ENCODE measurements at regions not wholly inside any gene's neighbourhood (a gene's known extent, or its start where the extent isn't known, plus 50 kb on each side); places are given as distances from the start of the nearest gene placed in this dataset.

DNA sequence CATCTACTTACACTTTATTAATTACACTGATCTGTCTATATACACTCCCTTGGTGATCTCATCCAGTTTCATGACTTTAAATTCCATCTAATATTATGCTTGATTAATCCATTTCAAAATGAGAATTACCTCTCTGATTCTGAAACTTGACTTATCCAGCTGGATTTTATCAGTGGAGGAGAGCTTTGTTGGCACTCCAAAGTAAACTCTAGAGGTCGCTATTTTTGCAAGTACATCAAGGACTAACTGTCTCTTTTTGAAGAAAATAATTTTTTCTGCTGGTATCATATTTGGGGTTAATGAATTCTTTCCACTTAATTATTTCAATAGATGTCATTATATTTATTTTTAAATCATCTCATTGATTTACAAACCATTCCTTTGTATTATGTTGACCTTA, 630.3 kb upstream of the MAN1A1 start:
- TF ChIP-seq, protein P1, sequence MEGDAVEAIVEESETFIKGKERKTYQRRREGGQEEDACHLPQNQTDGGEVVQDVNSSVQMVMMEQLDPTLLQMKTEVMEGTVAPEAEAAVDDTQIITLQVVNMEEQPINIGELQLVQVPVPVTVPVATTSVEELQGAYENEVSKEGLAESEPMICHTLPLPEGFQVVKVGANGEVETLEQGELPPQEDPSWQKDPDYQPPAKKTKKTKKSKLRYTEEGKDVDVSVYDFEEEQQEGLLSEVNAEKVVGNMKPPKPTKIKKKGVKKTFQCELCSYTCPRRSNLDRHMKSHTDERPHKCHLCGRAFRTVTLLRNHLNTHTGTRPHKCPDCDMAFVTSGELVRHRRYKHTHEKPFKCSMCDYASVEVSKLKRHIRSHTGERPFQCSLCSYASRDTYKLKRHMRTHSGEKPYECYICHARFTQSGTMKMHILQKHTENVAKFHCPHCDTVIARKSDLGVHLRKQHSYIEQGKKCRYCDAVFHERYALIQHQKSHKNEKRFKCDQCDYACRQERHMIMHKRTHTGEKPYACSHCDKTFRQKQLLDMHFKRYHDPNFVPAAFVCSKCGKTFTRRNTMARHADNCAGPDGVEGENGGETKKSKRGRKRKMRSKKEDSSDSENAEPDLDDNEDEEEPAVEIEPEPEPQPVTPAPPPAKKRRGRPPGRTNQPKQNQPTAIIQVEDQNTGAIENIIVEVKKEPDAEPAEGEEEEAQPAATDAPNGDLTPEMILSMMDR (IDR thresholded peaks at IDR 0.05), result no peak
- intact Hi-C loops (cut with DNase I, micrococcal nuclease), result no loop called here
- Histone ChIP-seq H3K4me3 (no peak overlapping the region), H3K9me3 (no peaks in the 10 kb centered on the region), H3K36me3 (ENCODE audit: low read depth) (no peaks in the 10 kb centered on the region), H3K4me1 (ENCODE audit: low read depth) (no peaks in the 10 kb centered on the region)
- ATAC-seq (no peak), DNase-seq (no peak)

DNA sequence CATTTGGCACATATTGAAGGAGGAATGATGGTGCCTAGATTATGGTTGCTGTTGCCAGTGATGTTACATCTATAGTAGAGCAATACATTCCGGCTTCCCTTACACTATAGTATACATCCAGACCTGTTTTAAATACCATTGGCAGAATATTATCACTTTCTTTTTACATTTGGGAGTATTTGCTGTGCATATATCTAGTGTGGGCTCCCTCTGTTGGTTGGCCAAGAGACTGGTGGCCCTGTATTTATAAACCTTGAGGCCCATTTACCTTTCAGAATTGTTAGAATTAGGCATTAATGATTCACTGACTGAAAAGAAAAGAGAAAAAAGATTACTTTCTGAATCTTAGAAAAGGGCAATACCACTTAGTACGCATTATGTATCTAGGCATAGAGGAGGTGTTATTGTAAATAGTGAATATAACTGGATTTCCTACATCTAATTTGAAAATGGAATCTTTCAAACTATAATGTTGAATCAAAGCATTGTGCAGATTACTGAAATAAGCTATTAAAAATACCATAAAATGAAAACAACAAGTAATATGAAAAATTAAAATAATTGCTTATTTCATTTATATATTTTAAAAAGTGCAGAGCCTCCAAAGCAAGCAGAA, 628.8 kb upstream of the MAN1A1 start:
- Histone ChIP-seq H3K4me1 (ENCODE audit: low read depth) (no peaks in the 10 kb centered on the region), H3K36me3 (ENCODE audit: low read depth) (no peaks in the 10 kb centered on the region), H3K9me3 (no peaks in the 10 kb centered on the region), H3K4me3 (no peak overlapping the region)
- peak in 1 of 3 donors; percentile 50 for DNase-seq
- TF ChIP-seq, protein P1 (IDR thresholded peaks at IDR 0.05), result no peak
- no peak for ATAC-seq
- intact Hi-C loops (cut with DNase I, micrococcal nuclease), result no loop called here

DNA sequence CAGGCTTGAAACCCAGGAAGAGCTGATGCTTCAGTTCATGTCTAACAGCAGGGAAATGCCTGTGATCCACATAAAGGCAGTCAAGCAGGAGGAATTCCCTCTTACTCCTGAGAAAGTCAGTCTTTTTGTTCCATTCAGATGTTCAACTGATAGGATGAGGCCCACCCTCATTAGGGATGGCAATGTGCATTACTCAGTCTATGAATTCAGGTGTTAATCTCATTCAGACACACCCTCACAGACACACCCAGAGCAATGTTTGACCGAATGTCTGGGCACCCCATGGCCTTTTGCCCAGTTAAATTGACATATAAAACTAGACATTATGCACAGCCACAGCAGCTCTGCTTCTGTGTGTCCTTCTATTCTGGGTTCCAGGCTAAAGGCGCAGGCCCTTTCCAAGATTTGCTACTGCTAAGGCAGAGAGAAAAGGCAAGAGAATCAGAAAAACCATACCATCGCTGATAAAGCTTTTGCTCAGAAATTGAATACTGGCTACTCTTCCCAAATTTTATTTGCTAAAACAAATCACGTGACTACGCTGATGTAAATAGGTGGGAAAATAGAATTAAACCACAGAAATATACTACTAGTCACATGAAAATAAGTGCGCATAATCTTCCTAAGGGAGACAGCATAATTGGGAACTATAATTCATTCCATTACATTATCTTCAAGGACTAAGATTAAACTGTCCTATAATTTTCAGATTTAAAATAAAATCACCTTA, 625.0 kb upstream of the MAN1A1 start:
- TF ChIP-seq, protein P1 (IDR thresholded peaks at IDR 0.05), result no peak
- intact Hi-C loops (cut with DNase I, micrococcal nuclease), result no loop called here
- H3K9me3 ChIP-seq, result no peaks in the 10 kb centered on the region
- ATAC-seq (peak; percentile 69), DNase-seq (peak in 1 of 3 donors; percentile 29)
- no peak overlapping the region for H3K4me3 ChIP-seq
- H3K4me1 ChIP-seq (ENCODE audit: low read depth), result no peaks in the 10 kb centered on the region
- H3K36me3 ChIP-seq (ENCODE audit: low read depth), result no peaks in the 10 kb centered on the region

DNA sequence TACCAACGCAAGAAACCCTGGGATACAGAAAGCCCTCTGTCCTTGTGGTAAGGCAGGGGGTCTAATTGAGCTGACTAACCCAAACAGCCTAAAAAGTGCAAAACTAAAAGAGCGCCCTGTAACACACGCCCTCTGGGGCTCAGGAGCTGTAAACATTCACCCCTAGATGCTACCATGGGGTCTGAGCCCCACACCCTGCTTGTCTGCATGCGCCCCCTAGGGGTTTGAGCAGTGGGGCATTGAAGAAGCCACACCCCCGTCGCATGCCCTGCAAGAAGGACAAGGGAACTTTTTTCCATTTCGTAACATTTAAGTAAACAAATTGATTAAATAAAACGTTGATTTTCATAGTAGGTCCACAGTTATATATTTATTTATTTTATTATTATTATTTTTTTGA, 616.9 kb upstream of the MAN1A1 start:
- no peak for ATAC-seq

DNA sequence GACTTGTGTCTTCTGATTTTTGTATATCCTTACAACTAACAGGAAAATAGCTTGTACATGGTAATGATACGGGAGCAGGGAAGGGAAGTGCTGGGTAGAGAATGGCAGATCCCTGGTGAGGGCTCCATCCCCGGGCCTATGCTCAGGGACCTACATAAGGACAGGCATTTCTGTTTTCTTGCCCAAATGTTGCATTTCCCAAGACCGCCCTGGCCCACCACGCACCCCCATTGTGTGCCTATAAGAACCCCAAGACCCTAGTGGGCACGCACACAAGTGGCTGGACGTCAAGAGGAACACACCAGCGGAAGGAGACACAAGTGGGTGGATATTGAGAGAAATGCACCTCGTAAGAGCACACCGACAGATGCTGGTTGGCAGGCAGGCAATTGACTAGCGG, 616.3 kb upstream of the MAN1A1 start:
- DNase-seq (no peak), ATAC-seq (no peak)
- TF ChIP-seq, protein P1 (IDR thresholded peaks at IDR 0.05), result no peak
- Histone ChIP-seq H3K36me3 (ENCODE audit: low read depth) (no peaks in the 10 kb centered on the region), H3K4me3 (no peak overlapping the region), H3K9me3 (no peaks in the 10 kb centered on the region), H3K4me1 (ENCODE audit: low read depth) (no peaks in the 10 kb centered on the region)
- intact Hi-C loops (cut with DNase I, micrococcal nuclease), result no loop called here

More for the DNA sequence above, 616.9 kb upstream of the MAN1A1 start:
- DNase-seq, result peak in 2 of 3 donors; percentile 8 to 20
- no peaks in the 10 kb centered on the region for H3K36me3 ChIP-seq (ENCODE audit: low read depth)
- no peak overlapping the region for H3K4me3 ChIP-seq
- H3K4me1 ChIP-seq (ENCODE audit: low read depth), result no peaks in the 10 kb centered on the region
- intact Hi-C loops (cut with DNase I, micrococcal nuclease), result no loop called here
- TF ChIP-seq, protein P1 (IDR thresholded peaks at IDR 0.05), result no peak
- H3K9me3 ChIP-seq, result no peaks in the 10 kb centered on the region
